Left lung (tissue), 4 donors: ENCODE measurements at regions not wholly inside any gene's neighbourhood (a gene's known extent, or its start where the extent isn't known, plus 50 kb on each side); places are given as distances from the start of the nearest gene placed in this dataset.

ENCODE experiments used
- ATAC-seq: fragments of 200-7000 bp; cut with Tn5 transposase; one replicate; pipeline ENCODE4 v1.9.1; 2020; ENCODE audit warnings: moderate library complexity
- DNase-seq, 4 donors: peaks; one replicate each; pipeline ENCODE4 v3.0.0-alpha.2; 2013 to 2020
- H3K27ac ChIP-seq, 2 donors: fragments of 200-600 bp; sonication (generic) in 1 of 2; one replicate each; pipeline versions ENCODE4 v1.5.0 to v1.8.0; 2020 to 2021
- H3K27me3 ChIP-seq, 2 donors: fragments of 200-600 bp; sonication (generic) in 1 of 2; one replicate each; pipeline versions ENCODE4 v1.5.0 to v1.8.0; 2020 to 2021
- H3K36me3 ChIP-seq, 2 donors: fragments of 200-600 bp; sonication (generic) in 1 of 2; one replicate each; pipeline versions ENCODE4 v1.5.0 to v1.8.0; 2020 to 2021
- H3K4me1 ChIP-seq, 2 donors: fragments of 200-600 bp; one replicate each; pipeline ENCODE4 v1.8.0; 2021
- H3K4me3 ChIP-seq, 2 donors: fragments of 200-600 bp; sonication (generic) in 1 of 2; one replicate each; pipeline versions ENCODE4 v1.5.0 to v1.8.0; 2020 to 2021; ENCODE audit warnings: mild to moderate bottlenecking in 1 of 2
- H3K9me3 ChIP-seq, 2 donors: fragments of 200-600 bp; sonication (generic) in 1 of 2; one replicate each; pipeline versions ENCODE4 v1.5.0 to v1.8.0; 2020 to 2021
- intact Hi-C, 2 donors: fragments of 100-400 bp; cut with DNase I; formaldehyde crosslinking; loops; one replicate each; pipeline versions ENCODE4 v1.11.2 to v1.14.2; 2022
- TF ChIP-seq, protein P1 (sequence below), 2 donors: fragments of 200-600 bp; sonication (generic) in 1 of 2; IDR thresholded peaks; one replicate each; pipeline versions ENCODE4 v1.5.0 to v1.8.0; 2021; ENCODE audit warnings: antibody characterized with exemption in 2 of 2
- donor health status: DM: no; HTN: yes; CAD: no.
- donor health status: DM: no; HTN: no; CAD: no.

DNA sequence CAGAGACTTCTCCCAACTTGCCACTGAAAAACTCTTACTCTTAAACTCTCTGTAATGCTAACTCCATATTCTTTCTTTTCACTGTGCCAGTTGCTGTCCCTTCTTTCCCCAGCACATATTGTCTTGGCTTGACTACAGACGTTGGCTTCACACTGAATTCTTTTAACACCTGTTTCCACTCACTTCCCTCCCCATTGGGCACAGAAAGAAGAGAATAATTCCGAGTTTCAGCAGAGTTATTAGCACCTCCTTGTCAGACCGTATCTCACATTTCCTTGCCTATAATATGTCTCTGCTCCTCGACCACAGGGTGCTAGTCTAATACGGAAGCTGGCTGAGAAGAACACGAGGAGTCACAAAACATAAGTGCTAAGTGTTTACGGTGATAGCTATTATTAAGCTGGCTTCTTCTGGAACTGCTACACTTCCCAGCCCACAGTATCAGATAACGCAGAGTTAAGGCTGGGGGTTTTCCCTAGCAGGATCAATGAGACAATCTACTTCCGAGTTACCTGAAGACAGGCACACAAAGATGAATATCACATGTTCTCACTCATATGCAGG is 188.5 kb upstream of the CDH8 start:
- DNase-seq = no peak
- no peaks in the 10 kb centered on the region for H3K36me3 ChIP-seq
- no peaks in the 10 kb centered on the region for H3K4me1 ChIP-seq
- intact Hi-C loops = no loop called here
- TF ChIP-seq, protein P1, sequence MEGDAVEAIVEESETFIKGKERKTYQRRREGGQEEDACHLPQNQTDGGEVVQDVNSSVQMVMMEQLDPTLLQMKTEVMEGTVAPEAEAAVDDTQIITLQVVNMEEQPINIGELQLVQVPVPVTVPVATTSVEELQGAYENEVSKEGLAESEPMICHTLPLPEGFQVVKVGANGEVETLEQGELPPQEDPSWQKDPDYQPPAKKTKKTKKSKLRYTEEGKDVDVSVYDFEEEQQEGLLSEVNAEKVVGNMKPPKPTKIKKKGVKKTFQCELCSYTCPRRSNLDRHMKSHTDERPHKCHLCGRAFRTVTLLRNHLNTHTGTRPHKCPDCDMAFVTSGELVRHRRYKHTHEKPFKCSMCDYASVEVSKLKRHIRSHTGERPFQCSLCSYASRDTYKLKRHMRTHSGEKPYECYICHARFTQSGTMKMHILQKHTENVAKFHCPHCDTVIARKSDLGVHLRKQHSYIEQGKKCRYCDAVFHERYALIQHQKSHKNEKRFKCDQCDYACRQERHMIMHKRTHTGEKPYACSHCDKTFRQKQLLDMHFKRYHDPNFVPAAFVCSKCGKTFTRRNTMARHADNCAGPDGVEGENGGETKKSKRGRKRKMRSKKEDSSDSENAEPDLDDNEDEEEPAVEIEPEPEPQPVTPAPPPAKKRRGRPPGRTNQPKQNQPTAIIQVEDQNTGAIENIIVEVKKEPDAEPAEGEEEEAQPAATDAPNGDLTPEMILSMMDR (IDR thresholded peaks at IDR 0.05) = no peak
- no peaks in the 10 kb centered on the region for H3K27me3 ChIP-seq
- ATAC-seq = no peak
- H3K9me3 ChIP-seq = peaks cover 0 to 3% of the 10 kb centered on the region in 2 donors
- H3K27ac ChIP-seq = no peak overlapping the region
- no peak overlapping the region for H3K4me3 ChIP-seq

DNA sequence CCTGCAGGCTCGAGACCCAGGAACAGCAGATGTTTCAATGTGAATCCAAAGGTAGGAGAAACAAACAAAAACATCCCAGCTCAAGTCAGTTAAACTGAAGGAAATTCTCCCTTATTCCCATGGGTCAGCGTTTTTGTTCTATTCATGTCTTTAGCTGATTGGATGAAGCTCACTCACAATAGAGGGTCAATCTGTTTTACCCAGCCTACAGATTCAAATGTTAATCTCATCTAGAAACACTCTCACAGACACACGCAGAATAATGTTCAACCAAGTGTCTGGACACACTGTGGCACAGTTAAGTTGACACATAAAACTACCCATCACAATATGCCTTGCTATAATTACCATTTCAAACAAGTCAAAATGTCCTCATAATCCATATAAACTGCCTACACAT is 180.6 kb upstream of the CDH8 start:
- intact Hi-C loops = no loop called here
- no peak overlapping the region for H3K4me3 ChIP-seq
- no peak for ATAC-seq
- H3K9me3 ChIP-seq = peaks cover 0 to 3% of the 10 kb centered on the region in 2 donors
- H3K27ac ChIP-seq = no peak overlapping the region
- TF ChIP-seq, protein P1 (IDR thresholded peaks at IDR 0.05) = no peak
- no peaks in the 10 kb centered on the region for H3K27me3 ChIP-seq
- H3K4me1 ChIP-seq = no peaks in the 10 kb centered on the region
- H3K36me3 ChIP-seq = no peaks in the 10 kb centered on the region
- no peak for DNase-seq

DNA sequence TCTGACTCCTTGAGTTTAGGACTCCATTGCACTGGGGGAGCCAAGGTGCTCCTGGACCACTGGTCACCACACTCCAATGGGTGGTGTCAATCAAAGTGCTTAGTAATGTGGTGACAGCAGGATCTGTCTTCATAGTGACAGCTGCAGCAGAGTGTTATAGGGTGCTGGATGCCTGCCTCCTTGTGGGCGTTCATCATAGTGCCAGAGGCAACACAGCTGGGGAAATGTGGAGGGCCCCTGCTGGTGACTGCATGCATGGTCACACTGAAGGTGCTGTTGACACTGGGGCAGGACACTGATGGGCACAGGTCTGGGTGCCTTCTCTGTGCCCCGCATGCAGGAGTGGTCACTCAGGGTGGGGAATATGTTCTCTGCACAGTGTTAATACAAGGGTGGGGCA is 177.5 kb upstream of the CDH8 start:
- Histone ChIP-seq H3K27me3 (no peaks in the 10 kb centered on the region), H3K9me3 (peaks cover 0 to 3% of the 10 kb centered on the region in 2 donors), H3K4me3 (no peak overlapping the region), H3K36me3 (no peaks in the 10 kb centered on the region), H3K27ac (no peak overlapping the region), H3K4me1 (no peaks in the 10 kb centered on the region)
- no peak for DNase-seq
- TF ChIP-seq, protein P1 (IDR thresholded peaks at IDR 0.05) = no peak
- intact Hi-C loops = no loop called here
- no peak for ATAC-seq

DNA sequence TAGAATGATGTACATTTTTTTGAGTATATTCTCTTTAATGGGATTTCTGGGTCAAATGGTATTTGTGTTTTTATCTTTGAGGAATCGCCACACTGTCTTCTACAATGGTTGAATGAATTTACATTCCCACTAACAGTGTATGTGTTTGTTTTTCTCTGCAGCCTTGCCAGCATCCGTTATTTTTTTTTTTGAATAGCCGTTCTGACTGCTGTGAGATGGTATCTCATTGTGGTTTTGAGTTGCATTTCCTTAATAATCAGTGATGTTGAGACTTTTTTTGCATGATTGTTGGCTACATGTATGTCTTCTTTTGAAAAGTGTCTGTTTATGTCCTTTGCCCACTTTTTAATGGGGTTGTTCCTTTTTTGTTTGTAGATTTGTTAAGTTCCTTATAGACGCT is 172.7 kb upstream of the CDH8 start:
- TF ChIP-seq, protein P1 (IDR thresholded peaks at IDR 0.05) = no peak
- H3K27ac ChIP-seq = no peak overlapping the region
- H3K4me1 ChIP-seq = no peaks in the 10 kb centered on the region
- no peak for ATAC-seq
- no peaks in the 10 kb centered on the region for H3K27me3 ChIP-seq
- H3K9me3 ChIP-seq = peaks cover 0 to 3% of the 10 kb centered on the region in 2 donors
- no peak overlapping the region for H3K4me3 ChIP-seq
- no peak for DNase-seq
- intact Hi-C loops = no loop called here
- H3K36me3 ChIP-seq = no peaks in the 10 kb centered on the region

DNA sequence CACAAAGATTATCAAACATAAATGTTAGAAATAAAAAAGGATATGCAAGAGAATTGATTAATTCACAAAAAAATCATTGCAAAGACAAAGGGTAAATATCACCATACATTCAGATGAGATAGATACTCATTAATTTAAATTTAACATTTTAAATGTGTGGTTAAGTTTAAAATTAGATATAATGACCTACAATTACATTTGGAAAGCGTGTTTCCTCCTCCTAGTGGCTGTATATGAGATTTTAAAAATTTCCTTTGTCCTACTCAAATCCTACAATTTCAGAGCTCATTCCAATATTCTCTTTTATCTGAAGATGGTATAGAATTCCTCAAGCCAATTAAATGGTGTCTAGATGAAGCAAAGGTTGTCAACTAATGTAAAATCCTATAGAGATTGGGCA is 169.2 kb upstream of the CDH8 start:
- intact Hi-C loops = no loop called here
- no peak for DNase-seq

More for the DNA sequence above, 169.2 kb upstream of the CDH8 start:
- H3K4me1 ChIP-seq = no peaks in the 10 kb centered on the region
- no peaks in the 10 kb centered on the region for H3K36me3 ChIP-seq
- ATAC-seq = no peak
- H3K9me3 ChIP-seq = no peaks in the 10 kb centered on the region
- no peak overlapping the region for H3K27ac ChIP-seq
- no peaks in the 10 kb centered on the region for H3K27me3 ChIP-seq
- TF ChIP-seq, protein P1 (IDR thresholded peaks at IDR 0.05) = no peak
- no peak overlapping the region for H3K4me3 ChIP-seq
